IMR-90 (cell line): ENCODE measurements at regions not wholly inside any gene's neighbourhood (a gene's known extent, or its start where the extent isn't known, plus 50 kb on each side); places are given as distances from the start of the nearest gene placed in this dataset.

Source experiments
- ATAC-seq: fragments of 200-7000 bp; cut with Tn5 transposase; 2 replicates; pipeline ENCODE4 v1.9.1; 2020; ENCODE audit warnings: low read depth, mild to moderate bottlenecking, moderate library complexity
- BruUV-seq: library from RNA; stranded (reverse); fragments of 400-500 nt; replicated peaks from 2 replicates; lab custom pipeline; 2021; lab: Mats Ljungman, UMichigan
- CTCF ChIA-PET: fragments of 300-600 bp; formaldehyde crosslinking; extraction: SDS; loops from one replicate; lab custom pipeline; 2021; ENCODE audit warnings: antibody characterized with exemption; lab: Yijun Ruan, JAX
- POLR2A ChIA-PET: fragments of 300-600 bp; sonication (Branson Sonifier 250); formaldehyde crosslinking; loops from one replicate; lab custom pipeline; 2022; ENCODE audit warnings: antibody characterized with exemption; ENCODE audit not compliant: unreplicated experiment; lab: Charles Lee
- DNase-seq: peaks from one replicate; pipeline ENCODE4 v3.0.0; 2013
- H2AFZ ChIP-seq: replicated peaks from 2 replicates; pipeline ENCODE3; 2013; ENCODE audit warnings: low read length, mild to moderate bottlenecking; ENCODE audit not compliant: poor library complexity
- H2AK5ac ChIP-seq: 2 replicates; pipeline ENCODE4 v1.6.1; 2013; ENCODE audit warnings: low read depth, low read length, inconsistent platforms
- H2AK9ac ChIP-seq: replicated peaks from 2 replicates; pipeline ENCODE3; 2013; ENCODE audit warnings: mild to moderate bottlenecking, low read depth, low read length, moderate library complexity; ENCODE audit not compliant: poor library complexity
- H2BK120ac ChIP-seq: 2 replicates; pipeline ENCODE4 v1.6.1; 2013; ENCODE audit warnings: low read depth, low read length, inconsistent platforms
- H2BK15ac ChIP-seq: 3 replicates; pipeline ENCODE4 v1.6.1; 2013; ENCODE audit warnings: low read depth, low read length, inconsistent platforms
- H2BK20ac ChIP-seq: 2 replicates; pipeline ENCODE4 v1.6.1; 2013; ENCODE audit warnings: low read depth, mild to moderate bottlenecking, inconsistent platforms, low read length, moderate library complexity
- H2BK5ac ChIP-seq: 2 replicates; pipeline ENCODE4 v1.6.1; 2013; ENCODE audit warnings: mild to moderate bottlenecking, low read depth, low read length, inconsistent platforms; ENCODE audit not compliant: poor library complexity, severe bottlenecking
- H3K14ac ChIP-seq: replicated peaks from 2 replicates; pipeline ENCODE4 v1.6.1; 2013; ENCODE audit warnings: low read depth, low read length, inconsistent platforms
- H3K18ac ChIP-seq: 2 replicates; pipeline ENCODE4 v1.6.1; 2013; ENCODE audit warnings: low read depth, low read length, control low read depth
- H3K23ac ChIP-seq: 2 replicates; pipeline ENCODE4 v1.6.1; 2013; ENCODE audit warnings: low read depth, low read length, inconsistent platforms
- H3K27ac ChIP-seq: 2 replicates; pipeline ENCODE4 v1.5.1; 2013; ENCODE audit warnings: mild to moderate bottlenecking, control low read depth, low read length; ENCODE audit not compliant: insufficient read depth
- H3K27me3 ChIP-seq: 2 replicates; pipeline ENCODE4 v1.6.1; 2013; ENCODE audit warnings: low read length; ENCODE audit not compliant: control insufficient read depth, insufficient read depth
- H3K36me3 ChIP-seq: 2 replicates; pipeline ENCODE4 v1.6.1; 2013; ENCODE audit warnings: low read length, mixed read lengths; ENCODE audit not compliant: control insufficient read depth, insufficient read depth
- H3K4ac ChIP-seq: 2 replicates; pipeline ENCODE4 v1.6.1; 2013; ENCODE audit warnings: low read depth, low read length, inconsistent platforms
- H3K4me1 ChIP-seq: 2 replicates; pipeline ENCODE4 v1.6.1; 2013; ENCODE audit warnings: low read length, mixed read lengths; ENCODE audit not compliant: control insufficient read depth, insufficient read depth
- H3K4me2 ChIP-seq: 2 replicates; pipeline ENCODE4 v1.6.1; 2013; ENCODE audit warnings: low read depth, mild to moderate bottlenecking, control low read depth, low read length, moderate library complexity
- H3K4me3 ChIP-seq: 2 replicates; pipeline ENCODE4 v1.5.1; 2013; ENCODE audit warnings: low read depth, mild to moderate bottlenecking, control low read depth, low read length, moderate library complexity; ENCODE audit not compliant: insufficient read depth
- H3K56ac ChIP-seq: 2 replicates; pipeline ENCODE4 v1.6.1; 2013; ENCODE audit warnings: low read length, inconsistent platforms; ENCODE audit not compliant: insufficient read depth; ENCODE audit errors: extremely low read depth
- H3K79me1 ChIP-seq, 2 experiments: 2 replicates each; pipeline ENCODE4 v1.6.1; 2013; ENCODE audit warnings: low read length in 2 of 2, inconsistent platforms in 1 of 2, low read depth in 1 of 2
- H3K9ac ChIP-seq: 2 replicates; pipeline ENCODE4 v1.6.1; 2013; ENCODE audit warnings: low read depth, low read length, control low read depth
- H3K9me1 ChIP-seq: 2 replicates; pipeline ENCODE4 v1.6.1; 2013; ENCODE audit warnings: low read length, inconsistent platforms; ENCODE audit not compliant: insufficient read depth
- H3K9me3 ChIP-seq: 2 replicates; pipeline ENCODE4 v1.6.1; 2013; ENCODE audit warnings: low read length; ENCODE audit not compliant: control insufficient read depth, insufficient read depth
- H4K20me1 ChIP-seq: 2 replicates; pipeline ENCODE4 v1.6.1; 2013; ENCODE audit warnings: low read length, inconsistent platforms; ENCODE audit not compliant: insufficient read depth
- H4K5ac ChIP-seq: 2 replicates; pipeline ENCODE4 v1.6.1; 2013; ENCODE audit warnings: mild to moderate bottlenecking, low read depth, low read length, control low read depth
- H4K8ac ChIP-seq, 2 experiments: 2 replicates each; pipeline ENCODE4 v1.6.1; 2013; ENCODE audit warnings: low read depth in 2 of 2, low read length in 2 of 2, control low read depth in 1 of 2, inconsistent platforms in 1 of 2
- H4K91ac ChIP-seq: 2 replicates; pipeline ENCODE4 v1.6.1; 2013; ENCODE audit warnings: low read depth, low read length, inconsistent platforms; ENCODE audit not compliant: insufficient read depth
- MAFK ChIP-seq: IDR thresholded peaks from 2 replicates; pipeline ENCODE4 v1.6.1; 2012; ENCODE audit warnings: low read depth, low read length, improper control_type of control experiment
- POLR2A ChIP-seq: IDR thresholded peaks from 2 replicates; pipeline ENCODE4 v1.6.1; 2012; ENCODE audit warnings: mild to moderate bottlenecking, low read depth, low read length
- WGBS, 2 experiments: methylation state at CpG; one replicate each; pipeline versions ENCODE4 v1.1.5 to v1.1.7; 2013; ENCODE audit warnings: missing lambda C conversion rate in 2 of 2; ENCODE audit not compliant: insufficient read length in 1 of 2; ENCODE audit errors: extremely low coverage in 2 of 2; 5-methylcytosine and 5-hydroxymethylcytosine counted together
- dilution Hi-C: fragments of 300-500 bp; cut with HindIII; formaldehyde crosslinking; loops from one replicate; pipeline ENCODE4 v1.14.3; 2018; ENCODE audit warnings: low sequenced_read_pairs; ENCODE audit not compliant: unreplicated experiment
- in situ Hi-C: fragments of 300-500 bp; cut with MboI; formaldehyde crosslinking; loops from 3 replicates; pipeline ENCODE4 v1.14.3; 2019; ENCODE audit warnings: low sequenced_read_pairs, inconsistent platforms, mixed read lengths
- intact Hi-C: fragments of 100-400 bp; cut with micrococcal nuclease; formaldehyde crosslinking; loops from 2 replicates; pipeline ENCODE4 v1.10.0; 2022

GRCh38 chr4:57981123-57981522 lies 870.9 kb upstream of the IGFBP7 start:
- no peak overlapping the region for H3K27ac ChIP-seq
- ATAC-seq, result no peak
- BruUV-seq, result no TSS peak
- no peak overlapping the region for H3K14ac ChIP-seq
- in situ Hi-C loops (no loop called here), intact Hi-C loops (no loop called here), dilution Hi-C loops (no loop called here)
- no peak overlapping the region for H2BK15ac ChIP-seq
- H4K8ac ChIP-seq, result no peak overlapping the region
- no peak overlapping the region for H4K5ac ChIP-seq
- no peak overlapping the region for H2AFZ ChIP-seq
- H4K91ac ChIP-seq, result no peak overlapping the region
- no peak overlapping the region for H3K9ac ChIP-seq
- H2AK5ac ChIP-seq, result no peak overlapping the region
- WGBS, 2 experiments, result no CpG with 5 or more reads among the region's 5 CpGs
- no peak overlapping the region for H3K18ac ChIP-seq
- H3K4me1 ChIP-seq, result no peaks in the 10 kb centered on the region
- CTCF ChIA-PET, result no interaction called here
- H2BK5ac ChIP-seq, result no peak overlapping the region
- H2BK120ac ChIP-seq, result no peak overlapping the region
- TF ChIP-seq MAFK, result peak; percentile 43; the same call in 1 of the 2 replicates
- TF ChIP-seq POLR2A, result no peak
- H3K23ac ChIP-seq, result no peak overlapping the region
- H3K79me1 ChIP-seq, result no peaks in the 10 kb centered on the region
- H3K4me3 ChIP-seq, result no peak overlapping the region
- H2BK20ac ChIP-seq, result no peak overlapping the region
- H3K4ac ChIP-seq, result no peak overlapping the region
- 0 out of 2 replicates have a peak, but pooled peaks cover 1% of the 10 kb centered on the region for H3K9me3 ChIP-seq
- H2AK9ac ChIP-seq, result no peak overlapping the region
- DNase-seq, result no peak
- no peak overlapping the region for H3K56ac ChIP-seq
- H3K36me3 ChIP-seq, result no peaks in the 10 kb centered on the region
- H3K4me2 ChIP-seq, result no peak overlapping the region
- POLR2A ChIA-PET, result no interaction called here
- H4K20me1 ChIP-seq, result no peaks in the 10 kb centered on the region
- no peaks in the 10 kb centered on the region for H3K9me1 ChIP-seq
- no peaks in the 10 kb centered on the region for H3K27me3 ChIP-seq
